Body of pancreas (tissue), 4 donors: ENCODE measurements at regions not wholly inside any gene's neighbourhood (a gene's known extent, or its start where the extent isn't known, plus 50 kb on each side); places are given as distances from the start of the nearest gene placed in this dataset.

Experiments used
- POLR2A ChIP-seq, 3 donors: fragments of 450-650 bp; IDR thresholded peaks; one replicate each; pipeline ENCODE4 v1.6.1; 2016; ENCODE audit warnings: antibody characterized with exemption in 3 of 3, mild to moderate bottlenecking in 2 of 3
- TF ChIP-seq, protein P1 (sequence below), 7 experiments: fragments of 450-650 bp in 4 of 7; fragments of 200-600 bp in 3 of 7; sonication (generic) in 3 of 7; IDR thresholded peaks; one replicate each; pipeline ENCODE4 v1.5.1; 2016 to 2019; ENCODE audit warnings: antibody characterized with exemption in 7 of 7

DNA sequence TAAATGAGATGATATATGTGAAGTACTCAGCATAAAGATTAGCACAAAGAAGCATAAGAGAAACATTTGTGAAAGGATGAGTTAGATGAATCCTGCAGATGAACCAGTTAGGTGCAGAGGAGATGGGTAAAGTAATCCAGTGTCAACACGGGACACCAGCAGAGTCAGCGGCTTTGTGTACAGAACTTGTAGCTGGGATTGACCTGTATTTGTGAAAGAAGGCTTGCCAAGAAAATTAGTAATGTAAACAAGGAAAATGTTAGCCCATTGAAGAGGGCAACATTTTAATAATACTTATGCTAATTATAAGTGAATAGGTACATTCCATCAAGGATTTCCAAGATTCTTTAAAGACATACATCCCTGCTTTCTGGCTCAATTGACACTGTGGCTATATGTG, 255.7 kb downstream of the PTEN start:
- TF ChIP-seq, protein P1, sequence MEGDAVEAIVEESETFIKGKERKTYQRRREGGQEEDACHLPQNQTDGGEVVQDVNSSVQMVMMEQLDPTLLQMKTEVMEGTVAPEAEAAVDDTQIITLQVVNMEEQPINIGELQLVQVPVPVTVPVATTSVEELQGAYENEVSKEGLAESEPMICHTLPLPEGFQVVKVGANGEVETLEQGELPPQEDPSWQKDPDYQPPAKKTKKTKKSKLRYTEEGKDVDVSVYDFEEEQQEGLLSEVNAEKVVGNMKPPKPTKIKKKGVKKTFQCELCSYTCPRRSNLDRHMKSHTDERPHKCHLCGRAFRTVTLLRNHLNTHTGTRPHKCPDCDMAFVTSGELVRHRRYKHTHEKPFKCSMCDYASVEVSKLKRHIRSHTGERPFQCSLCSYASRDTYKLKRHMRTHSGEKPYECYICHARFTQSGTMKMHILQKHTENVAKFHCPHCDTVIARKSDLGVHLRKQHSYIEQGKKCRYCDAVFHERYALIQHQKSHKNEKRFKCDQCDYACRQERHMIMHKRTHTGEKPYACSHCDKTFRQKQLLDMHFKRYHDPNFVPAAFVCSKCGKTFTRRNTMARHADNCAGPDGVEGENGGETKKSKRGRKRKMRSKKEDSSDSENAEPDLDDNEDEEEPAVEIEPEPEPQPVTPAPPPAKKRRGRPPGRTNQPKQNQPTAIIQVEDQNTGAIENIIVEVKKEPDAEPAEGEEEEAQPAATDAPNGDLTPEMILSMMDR (IDR thresholded peaks at IDR 0.05), result no peak
- TF ChIP-seq POLR2A (IDR thresholded peaks at IDR 0.05), result no peak
